ENCODE measurements at regions not wholly inside any gene's neighbourhood (a gene's known extent, or its start where the extent isn't known, plus 50 kb on each side); places are given as distances from the start of the nearest gene placed in this dataset.

- TF ChIP-seq CHD7 (IDR thresholded peaks at IDR 0.05; ENCODE audit: insufficient replicate concordance, low read length): no peak
- TF ChIP-seq CHD2 (IDR thresholded peaks at IDR 0.05; ENCODE audit: low read length): no peak
- no peak for TF ChIP-seq BRCA1 (IDR thresholded peaks at IDR 0.05; ENCODE audit: low read depth, low read length)
- no peak for TF ChIP-seq NANOG (IDR thresholded peaks at IDR 0.05; ENCODE audit: insufficient read depth, low read depth, low read length, poor library complexity, severe bottlenecking)
- no peak for TF ChIP-seq HDAC2 (IDR thresholded peaks at IDR 0.05; ENCODE audit: borderline replicate concordance in 1 of 2, low read depth in 2 of 2, low read length in 2 of 2)
Observed at GRCh38 chr6:19569563-19569962, 267.6 kb upstream of the ID4 start (continued).

Measured in H1 (cell line).